Activated CD4-positive, alpha-beta T cell treated with anti-CD3 and anti-CD28 coated beads, Interleukin-2, Interleukin-4, amounts not matched to agents 100 ng/mL and 50 ng/mL, durations not matched to agents 16 hours and 8 hours (primary cell): ENCODE measurements at regions not wholly inside any gene's neighbourhood (a gene's known extent, or its start where the extent isn't known, plus 50 kb on each side); places are given as distances from the start of the nearest gene placed in this dataset.

Source experiments
- DNase-seq: peaks from one replicate; pipeline ENCODE4 v3.0.0-alpha.2; 2020; ENCODE audit warnings: low spot score

DNA sequence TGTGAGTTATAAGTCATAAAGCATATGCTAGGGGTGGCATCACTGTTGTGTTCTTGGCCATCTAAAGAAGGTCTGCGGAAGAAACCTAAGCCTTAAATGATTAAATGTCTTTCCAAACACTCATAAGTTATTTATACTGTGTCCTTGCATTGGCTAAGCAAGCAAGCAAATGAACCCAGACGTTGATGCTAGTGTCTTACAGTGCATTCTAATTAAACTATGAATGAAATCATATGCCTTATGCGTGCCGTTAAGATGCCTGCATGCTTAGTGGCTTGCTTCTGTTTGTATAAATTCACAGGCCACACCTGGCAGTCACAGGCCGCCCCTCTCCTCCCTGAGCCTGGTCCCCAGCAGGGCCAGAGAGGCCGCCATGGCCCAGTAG is 49.9 kb downstream of the RIN2 start:
- no peak for DNase-seq

DNA sequence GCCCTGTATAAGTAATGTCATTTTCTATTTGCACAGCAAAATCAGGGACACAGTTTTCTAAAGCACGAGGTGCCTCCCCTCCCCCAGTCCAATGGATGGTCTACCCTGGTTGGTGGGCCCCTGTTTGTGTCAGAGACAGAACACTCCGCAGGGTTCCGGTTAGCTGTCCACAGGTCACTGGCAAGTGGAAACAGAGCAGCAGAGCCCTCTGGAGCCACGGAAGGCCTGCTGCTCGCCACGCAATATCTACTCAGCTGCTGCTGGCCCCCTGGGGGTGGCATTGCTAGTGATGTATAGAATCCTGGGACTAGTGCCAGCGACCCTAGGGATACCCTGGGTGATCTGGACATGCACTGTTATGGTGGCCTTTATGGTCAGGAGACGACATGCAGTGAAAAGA is 50.4 kb downstream of the RIN2 start:
- DNase-seq = no peak

DNA sequence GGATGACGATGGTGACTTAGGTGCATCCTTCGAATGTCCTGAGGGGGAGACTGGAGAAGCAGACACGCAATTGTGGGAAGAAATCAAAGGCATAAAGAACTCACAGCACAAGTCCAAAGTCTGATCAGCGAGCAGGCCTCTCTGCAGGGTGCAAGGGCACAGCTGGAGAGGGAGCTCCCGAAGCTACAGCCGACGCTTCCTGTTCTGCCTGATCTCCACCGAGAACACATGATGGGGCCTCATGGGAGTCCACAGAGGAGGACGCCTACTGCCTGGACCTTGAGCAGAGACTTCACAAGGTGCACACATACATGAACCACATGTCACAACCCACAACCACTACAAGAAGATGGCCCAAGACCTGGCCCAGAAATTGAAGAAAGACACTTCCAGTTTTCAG is 51.4 kb downstream of the RIN2 start:
- no peak for DNase-seq

DNA sequence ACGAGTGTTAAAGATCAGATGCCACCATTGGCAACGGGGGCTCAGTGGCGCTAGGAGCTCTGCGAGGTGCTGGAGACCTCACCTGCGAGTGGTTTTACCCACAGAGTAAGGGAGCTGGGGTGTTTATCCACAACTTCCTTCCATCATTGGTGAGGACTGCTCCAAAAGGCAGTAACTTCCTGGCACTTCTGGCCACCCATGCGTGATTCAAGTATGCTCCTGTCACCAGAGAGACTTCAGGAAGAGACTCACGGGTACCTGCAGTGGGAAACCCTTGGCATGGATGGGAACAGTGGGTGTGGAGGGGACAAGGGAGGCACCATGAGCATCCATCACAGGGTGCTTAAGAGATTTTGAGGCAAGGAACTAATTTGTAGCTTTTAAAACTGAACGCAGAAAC is 53.2 kb downstream of the RIN2 start:
- no peak for DNase-seq

DNA sequence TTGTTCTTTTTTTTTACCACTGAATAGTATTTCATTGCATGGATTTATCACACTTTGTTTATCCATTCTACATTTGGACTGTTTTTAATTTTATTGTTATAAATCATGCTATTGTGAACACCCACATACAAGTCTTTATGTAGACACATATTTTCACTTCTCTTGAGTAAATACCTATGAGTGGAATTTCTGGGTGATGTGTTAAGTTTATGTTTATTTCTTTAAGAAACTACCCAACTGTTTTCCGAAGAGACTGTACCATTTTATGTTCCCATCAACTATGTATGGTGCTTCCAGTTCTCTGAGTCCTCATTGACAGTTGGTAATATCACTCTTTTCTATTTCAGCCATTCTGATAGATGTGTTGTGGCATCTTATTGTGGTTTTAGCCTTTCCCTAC is 54.0 kb downstream of the RIN2 start:
- DNase-seq = no peak

DNA sequence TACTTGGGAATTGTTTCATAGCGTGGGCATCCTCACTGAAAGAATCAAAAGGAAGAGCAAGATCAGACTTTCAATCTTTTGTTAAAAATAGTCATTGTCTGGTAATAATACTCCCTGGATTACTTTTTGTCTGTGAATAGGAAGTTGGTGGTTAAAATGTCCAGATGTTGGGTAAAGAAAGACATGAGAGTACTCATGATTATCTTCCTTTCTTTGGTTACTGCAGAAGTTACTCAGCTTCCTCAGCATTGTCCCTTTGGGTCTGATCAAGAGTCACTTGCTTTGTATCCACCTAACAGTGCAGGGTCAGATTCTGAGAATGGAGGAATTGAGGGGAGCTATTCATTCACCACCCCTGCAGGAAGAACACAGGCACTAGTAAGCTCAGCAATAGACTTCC is 54.6 kb downstream of the RIN2 start:
- DNase-seq = no peak

DNA sequence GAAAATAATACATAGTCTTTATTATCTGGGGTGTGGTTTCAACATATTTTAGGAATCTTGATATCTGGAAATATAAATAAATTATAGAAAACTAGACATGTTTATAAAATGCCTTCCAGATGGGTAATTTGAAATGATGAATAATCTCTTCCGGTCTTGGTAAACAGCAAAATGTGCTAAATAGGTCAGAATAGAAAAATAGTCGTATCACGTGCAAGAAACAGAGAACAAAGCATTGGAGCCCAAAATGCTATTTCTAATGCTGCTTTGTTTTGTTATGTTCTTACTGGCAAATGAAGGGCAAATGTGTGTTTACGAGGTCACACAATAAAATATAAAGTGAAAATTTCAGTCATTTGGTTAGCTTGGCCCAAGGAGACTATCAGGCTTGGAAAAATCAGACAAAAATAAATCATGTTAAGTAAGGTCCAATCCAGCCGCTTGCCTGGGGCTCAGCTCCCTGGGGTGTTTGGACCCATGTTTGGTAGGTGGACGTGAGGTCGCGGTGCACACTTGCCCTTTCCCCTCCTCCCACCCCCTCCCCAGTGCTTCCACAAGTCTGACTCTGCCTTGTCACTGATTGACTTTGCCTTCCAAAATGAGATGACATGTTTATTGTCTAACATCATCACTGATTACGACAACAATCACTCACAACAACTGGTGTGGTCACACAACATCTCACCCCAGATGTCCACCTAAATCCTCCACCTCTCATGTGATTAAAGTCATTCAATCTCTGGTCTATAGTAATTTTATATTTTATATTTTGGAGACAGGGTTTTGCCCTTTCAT is 56.0 kb downstream of the RIN2 start:
- no peak for DNase-seq

DNA sequence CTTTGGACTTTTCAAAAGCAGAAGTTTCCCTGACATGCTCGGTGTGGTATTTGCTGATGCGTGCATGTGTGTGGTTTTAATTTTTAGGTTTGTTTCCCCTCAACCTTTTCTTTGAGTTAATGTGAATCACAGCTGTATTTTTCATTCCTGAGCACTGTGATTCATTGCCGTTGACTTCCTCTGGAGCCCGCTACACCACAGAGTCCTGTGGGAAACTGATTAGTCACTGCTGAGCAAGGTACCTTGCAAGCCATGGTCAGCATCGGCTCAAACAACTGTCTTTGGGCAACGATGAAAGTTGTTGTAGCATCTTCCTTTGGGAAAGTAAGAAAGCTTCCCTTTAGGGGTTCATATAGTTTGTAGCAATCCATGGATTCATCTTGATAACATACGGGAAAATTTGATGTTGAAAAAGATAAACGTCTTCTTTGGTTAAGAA is 57.5 kb downstream of the RIN2 start:
- DNase-seq = peak; percentile 6

DNA sequence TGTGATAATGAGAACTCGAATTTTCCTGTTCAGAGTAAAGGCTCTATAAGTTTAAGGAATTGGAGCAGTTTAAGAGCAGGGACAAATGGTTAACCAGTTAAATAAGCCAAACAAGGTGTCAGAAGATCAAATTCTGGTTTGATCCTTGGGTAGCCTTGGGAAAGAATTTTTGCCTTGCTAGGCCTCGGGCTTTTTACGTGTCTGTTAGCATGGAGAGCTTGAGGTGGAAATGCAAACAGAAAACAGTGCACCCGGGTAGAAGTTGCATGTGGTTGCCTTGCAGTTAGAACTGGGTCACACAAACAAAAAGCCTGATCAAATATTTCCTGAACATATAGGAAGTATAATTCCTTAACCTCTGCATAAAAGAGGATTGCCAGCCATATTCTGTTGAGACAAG is 58.3 kb downstream of the RIN2 start:
- DNase-seq = no peak

DNA sequence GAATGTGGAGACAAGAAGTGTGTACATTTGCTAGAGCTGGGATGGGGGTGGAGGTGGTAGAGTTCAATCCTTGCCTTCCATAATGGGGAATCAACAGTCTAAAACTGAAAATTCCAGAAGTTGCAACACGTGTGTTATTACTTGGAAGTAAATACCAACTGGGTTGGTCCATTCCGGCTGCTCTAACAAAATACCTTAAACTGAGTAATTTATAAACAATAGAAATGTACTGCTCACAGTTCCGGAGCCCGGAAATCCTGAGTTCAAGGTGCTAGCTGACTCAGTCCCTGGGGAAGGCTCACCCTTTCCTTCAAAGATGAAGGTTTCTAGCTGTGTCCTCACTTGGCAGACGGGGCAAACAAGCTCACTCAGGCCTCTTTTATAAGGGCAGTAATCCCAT is 59.0 kb downstream of the RIN2 start:
- DNase-seq = no peak

DNA sequence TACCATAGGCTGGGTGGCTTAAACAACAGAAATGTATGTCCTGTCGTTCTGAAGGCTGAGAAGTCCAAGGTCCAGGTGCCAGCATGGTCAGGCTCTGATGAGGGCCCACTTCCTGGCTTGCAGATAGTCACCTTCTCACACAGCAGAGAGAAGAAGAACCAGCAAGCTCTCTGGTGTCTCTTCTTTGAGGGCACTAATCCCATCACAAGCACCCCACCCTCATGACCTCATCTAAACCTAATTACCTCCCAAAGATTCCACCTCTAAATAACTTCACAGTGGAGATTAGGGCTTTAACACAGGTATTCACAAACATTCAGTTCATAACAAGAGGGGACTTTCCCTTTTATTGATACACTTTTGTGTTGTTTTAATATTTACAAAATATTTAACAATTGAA is 61.1 kb downstream of the RIN2 start:
- no peak for DNase-seq

DNA sequence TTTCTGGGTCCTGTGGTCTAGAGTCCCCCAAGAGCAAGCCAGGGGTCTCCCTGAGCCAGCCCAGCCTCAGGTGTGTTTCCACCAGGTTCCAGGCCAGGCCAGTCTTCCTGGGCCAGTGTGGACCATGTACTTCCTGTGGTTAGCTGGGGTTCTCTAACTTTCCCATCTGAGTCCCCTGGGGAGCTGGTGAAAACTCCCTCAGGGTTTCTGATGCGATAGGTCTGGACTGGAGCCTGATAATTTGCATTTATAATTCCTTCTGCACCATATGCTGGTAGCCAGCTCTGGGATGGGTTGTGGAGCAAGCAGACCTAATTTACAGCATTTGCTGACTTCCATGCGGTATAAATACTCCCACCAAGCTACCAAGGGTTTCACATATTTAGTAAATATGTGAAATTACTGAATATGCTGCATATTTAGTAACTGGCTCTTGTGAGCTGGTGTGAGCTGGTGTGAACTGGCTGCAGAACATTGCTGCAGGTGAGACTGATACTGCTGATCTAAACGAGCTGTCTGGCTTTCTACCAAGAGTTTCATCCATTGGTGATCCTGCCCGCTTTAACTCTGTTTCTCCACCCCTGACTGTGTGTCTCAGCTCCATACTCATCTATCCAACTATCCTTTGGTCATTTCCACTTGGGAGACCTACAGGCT is 62.6 kb downstream of the RIN2 start:
- DNase-seq = no peak

DNA sequence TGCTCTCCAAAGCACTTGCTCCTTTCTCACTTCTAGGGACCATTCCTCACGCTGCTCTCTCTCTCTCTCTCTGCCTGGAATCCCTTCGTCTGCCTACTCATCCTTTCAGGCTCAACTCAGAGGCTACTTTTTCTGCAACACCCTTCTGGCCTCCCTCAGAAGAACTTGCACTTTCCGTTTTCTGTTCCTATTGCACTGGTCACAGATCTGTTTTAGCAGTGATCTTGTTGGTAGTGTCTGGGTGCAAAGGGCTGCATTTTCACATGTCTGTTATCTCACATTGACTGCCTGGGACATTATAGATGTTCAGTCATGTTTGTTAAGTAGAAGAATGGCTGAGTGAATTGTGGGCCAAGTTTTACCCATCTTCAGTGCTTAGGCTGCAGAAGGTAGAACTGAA is 63.5 kb downstream of the RIN2 start:
- DNase-seq = no peak

DNA sequence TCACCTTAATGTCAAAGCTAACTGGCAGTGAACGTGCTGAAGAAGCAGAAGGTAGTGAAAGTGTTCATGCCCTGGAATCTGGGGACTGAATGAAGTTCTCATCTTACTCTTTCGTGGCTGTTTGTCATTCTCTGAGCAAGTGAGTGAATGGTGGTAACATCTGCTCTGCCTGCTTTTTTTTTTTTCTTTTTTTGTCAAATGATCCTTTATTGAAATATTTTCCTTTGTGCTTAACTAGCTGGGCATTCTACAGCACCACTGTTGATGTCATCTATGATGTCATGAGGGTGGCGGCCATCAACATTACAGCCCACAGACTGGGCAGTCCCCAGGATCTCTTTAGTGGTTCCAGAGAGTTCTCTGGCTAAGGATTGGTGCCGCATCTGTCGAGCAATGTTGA is 65.2 kb downstream of the RIN2 start:
- no peak for DNase-seq

DNA sequence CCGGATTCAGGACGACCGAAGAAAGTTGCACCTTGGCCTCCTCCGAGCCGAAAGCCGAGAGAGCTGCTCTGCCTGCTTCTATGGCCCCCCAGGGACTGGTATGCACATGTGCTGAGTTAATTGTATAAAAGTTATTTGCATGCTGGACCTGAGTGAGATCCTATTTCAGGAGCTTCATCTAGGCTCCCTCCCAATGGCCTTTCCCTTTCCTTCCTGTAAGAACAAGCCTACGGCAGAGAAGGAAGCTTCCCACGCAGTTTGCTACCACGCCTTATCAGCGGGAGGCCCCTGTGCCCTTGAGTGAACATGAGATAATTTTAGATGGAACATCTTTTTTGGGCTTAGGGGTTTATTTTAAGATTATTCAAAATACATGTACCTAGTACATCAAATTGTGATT is 65.9 kb downstream of the RIN2 start:
- no peak for DNase-seq

DNA sequence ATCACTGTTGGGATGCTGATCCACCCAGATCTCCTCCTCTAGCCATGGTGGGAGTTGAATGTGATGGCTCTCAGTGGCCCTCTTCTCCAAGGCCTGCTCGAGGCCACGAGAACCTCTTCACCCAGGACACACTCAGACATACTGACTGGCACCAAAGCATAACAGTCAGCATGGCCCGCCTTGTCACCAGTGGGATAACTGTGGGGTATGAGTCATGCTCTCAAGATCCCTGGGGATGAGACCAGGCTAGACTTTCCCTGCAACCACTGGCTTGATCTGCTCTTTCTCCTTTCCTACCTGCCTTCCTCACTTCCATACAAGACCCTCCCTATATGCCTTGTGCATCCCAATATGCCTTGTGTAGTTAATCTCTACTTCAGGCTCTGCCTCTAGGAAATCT is 66.8 kb downstream of the RIN2 start:
- DNase-seq = no peak

DNA sequence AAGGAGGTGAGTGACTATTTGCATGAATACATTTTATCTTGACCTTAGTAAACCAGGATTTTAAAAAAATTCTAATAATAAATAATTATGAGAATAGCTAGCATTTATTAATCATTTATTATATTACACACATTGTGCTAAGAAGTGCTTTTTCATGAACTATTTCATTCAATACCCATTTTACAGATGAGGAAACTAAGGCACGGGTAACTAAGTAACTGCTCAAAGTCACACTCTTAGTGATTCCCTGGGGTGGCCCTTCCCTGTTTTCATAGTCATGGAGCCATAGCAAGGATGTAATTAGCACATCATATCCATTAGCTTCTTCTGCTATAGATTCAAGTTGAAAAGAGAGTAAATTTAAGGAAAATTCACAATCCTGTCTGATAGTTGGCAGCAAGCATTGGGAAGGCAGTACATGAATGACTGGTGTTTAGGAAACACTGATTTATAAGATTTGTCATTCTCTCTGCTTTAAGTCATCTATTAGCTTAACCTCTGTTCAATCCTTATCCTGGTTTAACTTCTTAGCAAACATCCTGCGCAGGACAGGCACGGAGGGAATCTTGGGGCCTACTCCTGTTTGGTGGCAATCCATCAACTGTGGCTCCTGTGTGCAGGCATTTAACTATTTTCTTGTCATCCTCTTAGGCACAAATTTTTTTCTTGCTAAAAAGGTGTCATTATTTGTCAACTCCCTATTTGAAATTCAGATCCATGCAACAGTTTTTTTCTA is 68.3 kb downstream of the RIN2 start:
- no peak for DNase-seq

DNA sequence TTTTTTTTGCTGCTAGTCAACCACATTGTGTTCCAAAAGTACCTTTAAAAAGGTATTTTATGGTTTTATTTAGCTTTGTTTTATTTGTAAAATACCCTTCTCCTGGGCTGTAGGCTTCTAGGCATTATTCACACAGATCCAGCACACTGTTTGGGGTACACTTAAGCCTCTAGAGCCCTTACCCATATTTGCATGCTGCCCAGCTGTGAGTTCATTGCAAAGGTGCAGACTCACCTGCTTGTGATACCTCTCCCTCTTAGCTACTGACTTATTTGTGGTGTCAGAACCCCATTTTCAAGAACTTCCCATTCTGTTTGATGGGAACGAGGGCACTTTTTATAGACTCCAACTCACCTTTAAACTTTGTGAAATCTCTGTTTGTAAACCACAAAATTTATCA is 69.8 kb downstream of the RIN2 start:
- DNase-seq = no peak

DNA sequence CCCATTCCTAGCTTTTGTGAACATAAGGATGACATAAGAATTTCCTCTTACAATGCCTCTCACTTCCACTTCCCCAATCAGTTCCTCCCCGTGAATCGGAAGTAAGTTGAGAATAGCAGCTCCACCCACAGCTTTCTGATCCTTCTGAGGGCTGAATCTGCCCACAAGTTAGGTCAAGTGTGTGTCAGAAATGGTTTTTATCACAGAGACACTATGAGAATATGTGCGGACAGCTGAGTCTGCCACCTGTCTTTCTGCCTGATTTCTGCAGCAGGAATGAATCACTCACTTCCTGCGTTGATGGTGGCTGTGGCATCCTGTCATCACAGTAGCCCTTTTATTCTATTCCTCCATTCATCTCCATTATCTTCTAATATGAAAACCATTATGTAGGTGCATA is 70.2 kb downstream of the RIN2 start:
- DNase-seq = peak; percentile 72

DNA sequence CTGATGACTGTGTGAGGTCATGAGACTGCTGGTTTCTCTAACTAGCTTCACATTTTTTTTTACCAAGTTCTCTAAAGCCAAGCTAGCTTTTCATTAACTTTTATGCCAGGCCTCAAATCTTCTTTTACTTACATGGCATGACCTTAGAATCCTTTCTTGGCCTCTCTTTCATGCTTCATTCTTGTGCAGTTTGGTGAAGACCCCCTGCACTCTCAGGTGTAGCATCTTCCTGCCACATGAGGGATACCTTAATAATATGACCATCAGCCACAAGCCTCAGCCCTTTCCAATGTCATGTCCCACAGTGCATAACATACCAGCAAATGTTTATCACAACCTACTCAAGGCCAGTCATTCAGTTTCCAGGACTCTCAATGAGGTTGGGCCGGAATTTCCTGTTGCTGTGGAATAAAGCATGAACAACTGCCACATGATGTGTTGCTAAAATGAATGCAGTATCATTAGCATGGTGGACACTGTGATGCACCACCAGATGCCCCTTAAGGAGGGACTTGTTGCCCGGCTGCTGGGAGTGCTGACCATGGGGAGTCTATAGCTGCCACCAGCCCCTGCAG is 72.2 kb downstream of the RIN2 start:
- no peak for DNase-seq

DNA sequence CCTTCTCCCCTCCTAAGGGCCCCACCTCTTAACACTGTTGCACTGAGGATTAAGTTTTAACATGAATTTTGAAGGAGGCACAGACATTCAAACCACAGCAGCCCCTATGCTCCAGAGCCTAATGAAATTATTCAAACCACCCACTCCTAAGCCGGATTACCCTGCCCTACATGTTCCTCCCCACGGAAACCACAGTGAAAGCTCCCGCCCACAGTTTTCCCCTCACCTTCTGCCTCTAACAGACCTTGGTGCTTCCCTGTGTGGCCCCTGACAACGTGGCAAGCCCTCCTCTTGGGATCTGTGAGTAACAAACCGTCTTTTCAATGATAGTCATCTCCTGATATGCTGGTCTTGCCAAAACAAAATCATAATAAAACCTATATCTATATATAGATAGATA is 74.8 kb downstream of the RIN2 start:
- DNase-seq = no peak

DNA sequence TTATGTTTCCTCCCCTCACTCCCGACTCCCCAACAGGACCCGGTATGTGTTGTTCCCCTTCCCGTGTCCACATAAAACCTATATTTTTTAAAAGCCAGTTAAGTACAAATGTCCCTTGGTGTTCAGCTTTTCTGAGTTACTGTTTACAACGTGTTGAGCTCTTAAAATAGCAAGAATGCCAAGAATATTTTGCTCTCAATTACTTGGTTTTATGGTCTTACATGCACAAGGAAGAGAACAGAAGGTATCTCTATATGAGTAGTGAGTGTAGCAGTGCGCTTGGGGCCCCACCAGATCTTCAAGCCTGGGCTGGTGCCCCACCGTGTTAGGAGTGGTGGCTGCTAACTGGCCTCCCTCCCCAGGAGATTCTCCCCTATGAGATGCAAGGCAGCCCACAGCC is 75.3 kb downstream of the RIN2 start:
- no peak for DNase-seq

DNA sequence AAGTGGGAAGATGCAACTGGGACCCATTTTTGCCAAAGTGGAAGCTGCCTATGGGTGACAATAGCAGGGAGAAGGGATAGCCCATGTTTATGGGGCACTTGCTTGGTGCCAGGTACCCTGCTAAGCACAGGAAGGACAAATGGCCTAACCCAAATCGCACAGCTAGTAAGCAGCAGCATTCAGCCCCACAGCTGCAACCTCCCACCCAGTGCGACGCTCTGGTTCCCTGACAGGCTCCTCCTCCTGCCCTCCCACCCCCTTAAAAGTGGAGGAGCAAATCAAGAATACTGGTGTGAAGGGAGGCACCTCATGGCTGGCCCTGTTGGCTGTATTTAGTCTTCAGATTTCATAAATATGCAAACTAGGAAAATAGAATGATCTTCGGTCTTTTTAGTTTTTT is 76.2 kb downstream of the RIN2 start:
- DNase-seq = no peak
